Stimulated activated CD4-positive, alpha-beta T cell treated with anti-CD3 and anti-CD28 coated beads, Interleukin-15, amount 100 ng/mL, for 24 hours (primary cell): ENCODE measurements at regions not wholly inside any gene's neighbourhood (a gene's known extent, or its start where the extent isn't known, plus 50 kb on each side); places are given as distances from the start of the nearest gene placed in this dataset.
"Not testable (repeated sequence)": the region's sequence is repeated elsewhere in the genome, so short reads cannot be mapped to it uniquely, and the experiment has no call there.

ENCODE experiments used
- DNase-seq: peaks from one replicate; pipeline ENCODE4 v3.0.0-alpha.2; 2020

DNA sequence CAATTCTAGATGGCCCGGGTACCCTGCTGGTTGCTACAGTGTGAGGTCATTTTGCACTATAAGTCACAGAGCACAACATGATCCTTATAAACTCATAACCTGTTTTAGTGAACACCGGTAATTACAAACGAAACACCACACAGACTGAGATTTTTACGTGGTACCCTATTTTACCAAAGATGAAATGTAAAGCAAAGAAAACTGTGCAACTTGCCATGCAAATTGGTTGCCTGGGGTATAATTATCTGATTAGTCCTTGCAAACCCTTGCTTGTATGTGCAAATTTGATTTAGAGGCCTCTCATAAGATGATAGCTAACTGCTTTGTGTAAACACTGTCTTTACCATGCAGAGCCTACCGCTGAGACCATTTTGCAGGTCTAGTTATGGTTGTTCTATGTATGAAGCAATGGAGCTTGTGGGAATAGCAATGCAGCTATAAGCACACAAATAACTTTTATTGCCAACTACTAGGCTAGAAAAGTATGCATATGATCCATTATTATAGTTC, 372.1 kb upstream of the FAR2 start:
- DNase-seq = no peak

DNA sequence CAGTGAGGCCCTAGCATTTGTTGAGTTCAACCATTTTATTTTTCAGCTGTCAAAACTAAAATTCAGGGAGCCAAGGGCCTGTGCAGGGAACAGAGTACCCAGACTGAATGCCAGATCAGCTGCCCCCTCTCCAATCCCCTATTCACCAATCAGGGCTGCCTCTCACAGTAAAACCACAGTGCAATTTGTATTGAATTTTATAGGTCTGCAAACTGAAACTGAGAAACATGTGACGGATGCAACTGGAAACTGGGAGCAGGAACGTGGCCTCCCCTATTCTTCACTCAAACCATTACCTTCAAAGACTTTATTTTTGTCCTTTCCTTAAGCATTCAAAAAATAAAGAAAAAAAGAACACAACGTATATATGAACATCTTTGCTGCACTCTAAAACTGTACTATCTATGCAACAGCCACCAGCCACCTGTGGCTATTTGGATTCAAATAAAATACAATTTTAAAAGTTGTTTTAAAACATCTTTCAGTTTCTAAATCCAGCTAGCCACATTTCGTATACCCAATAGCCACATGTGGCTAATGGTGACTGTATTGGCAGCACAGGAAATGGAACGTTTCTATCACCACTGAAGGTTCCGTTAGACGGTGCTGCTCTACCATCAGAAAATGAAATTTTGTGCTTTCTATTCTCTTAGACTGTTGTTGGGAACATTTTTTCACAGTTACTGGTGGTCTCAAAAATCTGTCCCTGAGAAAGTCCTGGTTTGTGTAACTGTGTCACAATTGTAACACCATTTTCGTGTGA, 371.3 kb upstream of the FAR2 start:
- DNase-seq = no peak

DNA sequence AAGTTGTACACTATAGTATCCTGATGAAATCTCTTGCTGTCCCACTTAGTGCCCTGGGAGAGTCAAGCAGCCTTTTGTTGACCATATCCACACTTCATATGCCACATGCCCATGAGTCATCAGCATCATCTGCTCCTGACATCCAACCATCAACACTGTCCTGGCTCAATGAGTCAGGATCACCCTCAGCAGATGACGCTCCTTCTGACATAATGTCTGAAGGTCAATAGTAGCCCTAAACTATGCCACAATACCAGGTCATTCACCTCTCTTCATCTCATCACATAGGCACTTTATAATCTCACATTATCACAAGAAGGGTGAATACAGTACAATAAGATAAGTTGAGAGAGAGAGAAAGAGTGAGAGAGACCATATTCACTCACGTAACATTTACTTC, 369.0 kb upstream of the FAR2 start:
- DNase-seq = no peak

DNA sequence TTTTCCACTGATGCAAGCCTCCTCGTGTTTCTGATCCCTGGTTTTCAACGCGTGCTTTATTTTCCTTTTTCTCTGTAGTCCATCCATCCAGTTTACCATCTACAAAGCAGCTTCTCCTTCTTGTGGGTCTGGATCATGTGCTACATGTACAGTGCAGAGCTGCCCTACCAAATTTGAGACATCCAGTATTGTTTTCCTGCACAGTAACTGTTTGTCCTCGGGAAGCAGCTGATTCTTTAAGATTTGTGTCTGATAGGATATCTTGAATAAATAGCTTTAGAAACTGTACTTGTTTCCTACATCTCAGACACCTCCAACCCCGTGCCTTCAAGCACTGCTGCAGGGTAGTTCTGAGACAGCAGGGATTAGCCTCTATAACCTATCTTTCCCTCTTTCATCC, 368.1 kb upstream of the FAR2 start:
- no peak for DNase-seq

DNA sequence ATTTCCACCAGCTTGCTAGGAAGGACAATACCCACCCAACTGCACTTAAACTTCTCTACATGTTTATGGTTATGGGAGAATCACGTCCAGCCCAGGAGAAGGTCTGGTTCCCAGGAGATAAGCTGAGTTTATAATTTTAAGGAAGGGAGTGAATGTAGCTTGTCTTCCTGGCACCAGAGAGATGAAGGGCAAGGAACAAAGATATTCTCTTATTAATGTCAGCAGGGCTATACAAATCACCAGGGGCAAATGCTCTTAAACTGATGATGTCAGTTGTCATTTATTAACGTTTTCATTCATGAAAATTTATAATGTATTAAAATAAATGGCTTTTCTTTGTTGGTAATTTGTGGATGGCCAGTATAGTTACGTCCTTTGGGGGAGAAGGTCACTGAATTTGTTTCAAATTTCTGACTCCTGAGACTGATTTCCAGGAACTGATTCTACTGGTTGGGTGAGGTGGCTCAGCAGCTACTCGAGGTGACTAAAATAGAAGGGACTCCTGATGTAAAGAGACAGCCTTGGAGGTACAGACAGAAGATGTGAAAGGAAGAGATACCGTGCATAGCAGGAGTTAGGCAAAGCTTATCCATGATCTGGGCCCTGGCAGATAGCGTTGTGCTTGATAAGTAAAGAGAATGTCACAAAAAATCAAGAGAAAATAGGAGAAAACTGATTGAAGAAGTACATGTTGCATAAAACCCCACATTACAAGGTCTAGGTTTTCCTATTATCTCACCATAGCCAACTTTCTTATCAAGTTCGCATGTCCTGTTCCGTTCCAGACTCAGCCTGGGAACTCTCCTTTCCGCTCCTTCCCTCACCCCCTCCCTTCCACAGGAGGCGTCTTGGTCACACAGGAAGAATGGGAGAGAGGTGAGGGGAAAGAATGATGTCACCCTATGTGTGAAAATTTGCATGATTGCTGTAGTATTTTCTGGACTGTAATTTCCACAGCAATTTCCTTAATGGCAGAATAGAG, 367.1 kb upstream of the FAR2 start:
- no peak for DNase-seq

DNA sequence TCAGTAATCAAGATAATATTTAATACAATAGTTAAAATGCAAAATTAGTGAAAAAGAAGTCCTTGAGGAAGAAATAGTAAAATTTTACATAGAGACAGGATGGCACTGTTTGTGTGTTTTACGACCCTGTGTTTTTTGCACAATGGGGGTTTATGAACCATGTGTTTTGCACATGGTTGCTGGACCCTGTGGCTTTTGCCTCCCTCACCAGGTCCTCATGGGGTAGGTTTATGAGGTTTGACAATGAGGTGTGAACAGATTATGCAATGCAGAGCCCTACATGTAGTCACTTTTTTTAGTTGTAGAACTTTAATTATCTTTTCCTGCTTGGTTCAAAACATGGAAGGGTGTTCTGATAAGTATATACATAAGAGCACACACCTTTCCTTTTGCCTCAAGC, 366.3 kb upstream of the FAR2 start:
- no peak for DNase-seq

DNA sequence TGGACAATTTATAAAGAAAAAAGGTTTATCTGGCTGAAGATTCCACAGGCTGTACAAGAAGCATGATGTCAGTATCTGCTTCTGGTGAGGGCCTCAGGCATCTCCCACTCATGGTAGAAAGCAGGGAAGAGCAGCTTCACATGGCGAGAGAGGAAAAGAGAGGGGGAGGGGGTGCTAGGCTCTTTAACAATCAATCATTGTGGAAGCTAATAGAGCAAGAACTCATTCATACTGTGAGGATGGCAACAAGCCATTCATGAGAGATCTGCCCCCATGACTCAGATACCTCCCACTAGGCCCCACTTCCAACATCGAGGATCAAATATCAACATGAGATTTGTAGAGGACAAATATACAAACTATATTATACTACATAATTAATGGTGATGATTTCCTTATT, 361.9 kb upstream of the FAR2 start:
- DNase-seq = no peak

DNA sequence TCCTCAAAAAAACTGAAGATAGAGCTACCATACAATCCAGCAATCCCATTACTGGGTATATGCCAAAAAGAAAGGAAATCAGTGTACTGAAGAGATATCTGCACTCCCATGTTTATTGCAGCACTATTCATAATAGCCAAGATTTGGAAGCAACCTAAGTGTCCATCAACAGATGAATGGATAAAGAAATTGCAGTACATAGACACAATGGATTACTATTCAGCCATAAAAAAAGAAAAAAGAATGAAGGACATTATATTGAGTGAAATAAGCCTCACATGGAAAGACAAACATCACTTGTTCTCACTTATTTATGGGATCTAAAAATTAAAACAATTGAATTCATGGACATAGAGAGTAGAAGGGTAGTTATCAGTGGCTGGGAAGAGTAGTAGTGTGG, 360.8 kb upstream of the FAR2 start:
- not testable (repeated sequence) for DNase-seq

DNA sequence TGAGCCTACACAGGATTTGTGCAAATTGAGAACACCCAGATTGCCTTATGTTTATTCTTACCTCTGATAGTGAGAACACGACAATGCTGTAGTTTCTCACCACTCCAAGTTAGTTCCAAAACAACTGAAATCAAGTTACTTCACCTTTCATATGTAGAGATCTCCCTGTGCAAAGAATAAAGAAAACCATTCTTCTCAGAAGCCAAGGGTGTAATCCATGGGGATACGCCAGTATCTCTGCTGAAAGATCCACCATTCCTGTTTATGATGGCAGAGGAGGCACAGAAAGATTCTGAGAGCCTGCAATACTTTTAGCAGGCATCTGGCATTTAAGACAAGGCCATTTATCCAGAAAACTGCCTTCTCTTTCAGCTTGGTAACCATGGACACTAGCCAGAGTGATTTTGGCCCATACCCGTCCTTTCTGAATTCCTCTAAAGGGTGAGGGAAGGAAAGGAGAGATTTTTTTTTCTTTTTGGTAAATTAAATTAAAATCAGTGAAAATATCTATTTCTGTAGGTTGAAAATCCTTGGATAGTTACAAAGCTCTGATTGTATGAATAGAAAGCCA, 355.4 kb upstream of the FAR2 start:
- no peak for DNase-seq

DNA sequence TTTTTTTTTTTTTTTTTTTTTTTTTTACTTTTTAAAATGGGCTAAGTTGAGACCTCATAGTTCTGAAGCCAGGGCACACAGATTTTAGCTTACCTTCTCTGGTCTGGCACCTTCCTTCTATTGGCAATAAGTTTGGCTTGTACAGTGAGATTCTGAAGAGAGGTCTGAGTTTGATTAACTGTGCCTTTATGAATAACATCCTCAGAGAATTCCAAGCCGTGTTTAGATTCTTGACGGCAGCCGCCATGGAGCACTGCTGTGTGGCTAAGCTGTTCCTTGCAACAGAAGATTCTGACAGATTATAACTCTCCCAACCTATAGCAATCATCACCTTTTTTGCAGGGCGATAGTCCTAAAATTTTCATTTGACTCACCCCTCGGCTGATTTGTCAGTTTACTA, 354.9 kb upstream of the FAR2 start:
- no peak for DNase-seq

DNA sequence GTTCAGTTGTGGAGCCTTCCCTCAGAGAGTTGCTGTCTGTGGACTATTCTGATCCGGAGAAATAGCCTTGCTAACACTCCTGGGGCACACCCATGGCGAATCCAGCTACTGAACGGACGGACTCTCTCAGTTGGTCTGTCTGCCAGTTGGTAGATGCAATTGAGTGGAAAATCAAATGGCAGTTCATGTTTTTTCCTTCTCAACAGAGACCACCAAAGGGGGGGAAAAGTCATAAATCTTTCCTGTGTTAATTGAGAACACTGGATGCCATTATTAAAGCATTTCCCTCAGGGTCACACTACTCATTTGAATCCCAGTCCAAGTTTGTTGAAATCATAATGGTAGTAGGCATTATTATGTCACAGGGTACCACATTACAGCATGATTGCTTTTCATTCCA, 354.3 kb upstream of the FAR2 start:
- no peak for DNase-seq

DNA sequence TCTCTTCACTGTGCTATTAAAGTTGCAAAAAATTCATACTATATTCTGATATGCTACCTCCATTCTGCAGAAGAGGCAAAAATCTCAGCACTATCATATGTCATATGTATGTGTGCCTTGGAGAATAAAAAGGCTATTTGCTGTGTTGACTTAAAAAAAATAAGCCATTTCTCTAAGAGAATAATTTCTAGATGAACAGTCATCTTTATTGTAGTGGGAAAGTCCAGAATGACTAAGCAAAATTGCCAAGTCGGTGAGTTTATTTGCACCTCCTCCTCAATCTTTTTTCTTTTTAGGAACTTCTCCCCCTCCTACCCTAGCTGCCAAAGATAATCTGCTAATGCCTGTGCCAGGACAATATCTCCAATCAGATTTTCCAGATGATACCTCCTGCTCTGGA, 353.8 kb upstream of the FAR2 start:
- DNase-seq = no peak

DNA sequence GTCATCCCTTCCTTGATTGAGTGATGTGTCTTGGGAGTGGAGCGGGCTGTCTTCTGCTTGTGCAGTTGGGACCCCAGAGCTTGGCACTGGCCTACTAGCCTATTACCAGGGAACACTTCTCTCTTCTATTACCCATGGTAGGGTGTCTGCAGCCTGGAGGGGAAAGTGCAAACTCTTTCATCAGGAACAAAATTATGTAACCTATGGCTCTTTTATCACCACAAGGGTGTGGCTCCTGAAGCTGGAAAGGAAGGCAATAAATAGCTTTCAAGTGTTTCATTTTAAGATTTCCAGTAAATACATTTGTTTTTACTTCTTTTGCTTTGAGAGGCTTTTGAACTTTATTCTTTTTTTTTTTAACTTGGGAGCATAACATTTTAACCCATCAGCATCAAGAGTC, 349.7 kb upstream of the FAR2 start:
- DNase-seq = no peak

DNA sequence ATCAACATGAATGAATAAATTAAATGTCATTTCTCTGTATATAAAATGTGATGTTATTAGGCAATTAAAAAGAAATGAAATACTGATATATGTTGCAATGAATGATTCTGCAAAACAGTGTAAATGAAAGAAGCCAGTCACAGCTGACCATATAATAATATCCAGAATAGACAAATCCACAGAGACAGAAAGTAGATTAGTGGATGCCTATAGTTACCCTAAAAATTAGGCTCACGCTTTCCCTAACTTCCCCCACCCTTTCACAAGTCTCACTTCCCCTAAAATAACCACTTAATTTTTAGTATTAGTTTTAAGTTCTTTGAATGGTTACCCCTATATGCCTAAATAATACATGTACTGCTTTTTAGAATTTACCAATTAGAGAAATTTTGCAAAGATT, 348.9 kb upstream of the FAR2 start:
- DNase-seq = no peak

DNA sequence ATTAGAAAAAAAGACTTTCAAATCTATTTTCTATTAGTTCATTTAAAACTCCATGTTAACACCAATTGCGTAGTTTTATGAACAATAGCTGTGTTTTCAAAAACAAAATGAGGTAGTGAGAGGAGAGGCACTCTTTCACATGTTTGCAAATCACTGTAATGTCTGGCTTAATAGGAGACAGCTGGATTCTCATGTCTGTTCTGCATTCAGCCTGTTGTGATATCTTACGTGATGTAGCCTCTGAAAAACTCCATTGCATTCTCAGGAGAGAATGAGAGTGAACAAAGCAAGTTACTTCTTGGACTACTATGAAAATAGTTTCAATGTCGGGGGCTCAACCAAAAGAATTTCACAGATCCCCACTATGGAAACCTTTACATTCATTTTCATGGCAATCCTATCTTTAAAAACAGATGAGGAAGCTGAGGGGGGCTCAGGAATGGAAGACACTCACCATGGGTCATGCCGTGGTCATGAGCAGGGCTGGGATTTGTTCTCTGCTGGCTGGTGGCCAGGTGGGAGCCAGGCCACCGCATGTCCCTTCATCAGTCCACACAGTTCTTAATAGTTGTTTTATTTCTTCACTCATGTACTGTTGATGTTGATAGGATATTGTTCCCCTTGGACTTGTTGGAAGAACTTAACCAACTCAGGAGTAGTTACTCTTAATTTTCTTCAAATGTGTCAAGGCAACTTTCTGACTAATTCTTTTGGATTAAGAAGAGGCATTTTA, 346.2 kb upstream of the FAR2 start:
- DNase-seq = no peak

DNA sequence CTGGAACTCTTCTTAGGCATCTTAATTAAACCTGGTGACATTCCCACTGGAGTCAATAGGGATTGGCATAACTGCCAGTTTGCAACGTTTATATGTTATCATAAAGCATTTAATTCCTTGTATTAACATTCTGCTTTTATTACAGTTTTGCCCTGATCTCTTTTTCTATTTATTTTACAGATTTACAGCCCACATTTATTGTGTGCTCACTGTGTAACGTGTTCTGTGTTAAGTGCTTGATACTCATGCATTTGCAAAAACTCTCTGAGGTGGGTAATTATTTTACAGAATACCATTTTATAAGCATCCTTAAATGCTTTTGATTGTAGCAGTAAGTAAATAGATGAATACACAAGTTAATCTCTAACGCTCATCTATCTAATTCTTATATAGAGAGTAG, 341.5 kb upstream of the FAR2 start:
- DNase-seq = no peak

DNA sequence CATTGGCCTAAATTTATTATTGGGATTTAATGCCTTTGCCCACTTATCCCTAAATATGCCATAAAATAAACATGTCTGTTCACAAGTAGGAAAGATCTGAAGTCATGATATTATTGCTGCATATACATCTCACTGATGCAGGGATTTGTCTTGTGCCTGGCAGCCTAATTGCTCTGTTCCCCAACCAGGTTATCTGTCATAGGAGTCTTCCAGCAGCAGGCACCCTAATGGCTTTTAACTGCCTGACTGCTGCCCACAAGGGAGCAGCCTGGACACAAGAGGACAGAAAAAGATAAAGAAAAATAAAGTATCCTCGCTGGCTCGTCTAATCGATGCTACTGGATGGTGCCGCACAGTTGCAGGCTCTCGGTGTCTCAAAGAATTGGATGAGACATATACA, 337.6 kb upstream of the FAR2 start:
- DNase-seq = no peak

DNA sequence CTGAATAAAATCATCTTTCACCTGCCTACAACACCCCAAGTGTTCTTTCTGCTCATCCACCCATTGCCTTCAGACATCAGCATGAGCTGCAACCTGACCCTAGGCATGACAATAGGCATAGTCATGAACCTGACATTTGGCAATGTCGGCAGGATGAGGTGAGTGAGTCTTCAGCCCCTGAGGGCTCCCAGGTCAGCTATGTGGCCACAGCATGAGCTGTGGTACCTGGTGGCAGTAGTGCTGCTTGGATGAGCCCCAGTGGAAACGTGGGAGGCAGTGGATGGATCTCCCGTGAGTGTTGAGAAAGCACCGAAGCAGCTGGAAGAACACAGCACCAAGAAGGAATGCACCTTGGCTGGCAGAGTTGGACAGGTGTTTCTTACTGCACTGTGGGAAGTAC, 334.8 kb upstream of the FAR2 start:
- no peak for DNase-seq

DNA sequence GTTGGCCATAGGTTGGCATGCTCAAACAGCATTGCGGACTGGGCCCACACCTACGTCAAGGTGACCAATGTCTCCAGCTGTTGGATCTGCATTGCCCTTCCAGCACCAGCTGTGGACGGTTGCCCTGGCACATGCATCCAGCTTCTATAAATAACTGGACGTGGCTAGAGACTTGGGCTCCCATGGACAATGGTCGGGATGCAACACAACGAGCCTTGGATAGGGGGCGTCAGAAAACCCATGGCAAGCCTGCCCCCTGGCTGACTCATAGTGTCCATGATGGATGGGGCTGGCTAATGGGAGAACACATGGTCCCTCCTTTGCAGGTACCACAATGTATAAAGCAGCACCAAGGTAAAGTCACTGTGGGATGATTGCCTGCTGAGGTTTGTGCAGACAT, 331.6 kb upstream of the FAR2 start:
- DNase-seq = no peak

DNA sequence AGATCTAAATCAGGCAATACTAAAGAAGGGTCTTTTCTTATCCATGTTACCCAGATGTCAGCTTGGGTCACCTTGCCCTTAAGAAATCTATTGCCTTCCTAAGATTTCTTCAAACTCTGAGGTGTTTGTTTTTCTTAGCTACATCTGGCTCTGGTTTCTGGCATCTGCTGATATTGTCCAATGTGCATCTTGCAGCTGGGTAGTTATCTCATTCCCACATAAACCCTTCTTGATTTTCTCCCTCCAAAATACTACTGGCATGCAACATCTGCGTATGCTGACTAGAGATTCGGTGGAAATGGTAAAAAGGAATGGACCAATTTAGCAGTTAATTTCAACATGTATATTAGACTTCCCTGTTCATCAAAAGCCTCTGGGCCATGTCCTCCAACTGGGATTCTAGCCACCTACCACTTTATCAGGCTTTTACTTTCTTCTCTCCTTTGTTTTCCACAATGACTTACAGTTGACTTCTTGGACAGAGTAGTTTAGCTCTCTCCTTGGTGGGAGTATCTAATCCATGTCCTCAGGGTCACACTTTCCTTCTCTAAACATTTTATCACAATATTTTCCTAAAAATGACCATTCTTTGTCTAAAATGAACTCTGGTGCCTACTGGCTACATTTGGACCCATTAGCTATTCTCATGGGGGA, 324.8 kb upstream of the FAR2 start:
- DNase-seq = no peak

DNA sequence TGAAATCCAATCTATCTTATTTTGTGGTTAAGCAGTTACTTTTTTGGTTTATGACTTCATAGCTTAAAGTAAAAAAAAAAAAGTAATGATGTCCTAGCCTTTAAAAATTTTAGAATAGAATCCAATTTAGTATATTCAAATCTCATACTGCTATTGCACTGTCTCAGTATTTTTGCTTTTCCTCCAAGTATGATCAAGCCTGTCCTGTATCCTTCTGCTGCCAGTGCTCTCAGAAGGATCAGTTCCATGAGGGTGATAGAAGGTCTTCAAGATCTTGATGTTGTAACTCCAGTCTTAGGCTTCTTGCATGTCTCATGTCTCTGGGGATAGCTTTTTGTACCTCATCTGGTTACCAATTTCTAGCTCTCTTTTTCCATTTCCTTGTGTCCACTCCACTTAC, 324.2 kb upstream of the FAR2 start:
- DNase-seq = no peak

DNA sequence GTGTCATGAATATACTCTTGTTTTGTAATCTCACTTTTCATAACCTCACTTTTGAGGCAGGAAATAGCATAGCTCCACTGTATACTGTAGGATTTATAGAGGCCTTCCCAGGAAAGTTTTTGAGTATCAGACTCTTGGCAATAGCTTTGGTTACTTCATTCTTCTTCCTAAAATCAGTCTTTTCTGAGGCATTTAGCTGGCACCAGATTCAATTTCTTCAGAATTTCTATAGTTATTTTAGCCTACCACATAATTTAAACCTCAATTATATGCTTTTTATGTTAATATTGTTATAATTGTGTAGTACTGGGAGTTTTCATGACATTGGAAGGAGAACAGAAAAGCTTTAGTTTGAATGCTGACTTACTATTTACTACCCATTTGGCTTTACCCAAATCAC, 322.3 kb upstream of the FAR2 start:
- DNase-seq = no peak

DNA sequence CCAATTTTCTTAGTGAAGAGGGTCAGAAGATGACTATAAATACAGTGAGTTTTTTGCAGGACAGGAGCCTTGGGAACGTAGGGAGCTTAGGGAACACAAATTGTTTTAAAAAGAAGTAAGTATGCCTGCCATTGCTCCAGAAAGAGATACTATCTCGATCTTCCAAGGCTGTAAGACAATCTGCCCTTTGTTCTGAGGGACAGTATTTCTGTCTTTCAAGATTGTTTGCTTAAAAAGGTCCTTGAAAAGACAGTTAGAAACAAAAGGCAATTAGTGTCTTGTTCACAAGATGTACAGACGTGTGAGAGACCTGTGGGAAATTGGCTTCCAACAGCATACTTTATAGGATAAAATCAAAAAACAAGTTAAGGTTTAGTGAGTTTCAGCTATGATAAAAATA, 321.2 kb upstream of the FAR2 start:
- no peak for DNase-seq
